Fibroblast of lung (primary cell): ENCODE measurements at regions not wholly inside any gene's neighbourhood (a gene's known extent, or its start where the extent isn't known, plus 50 kb on each side); places are given as distances from the start of the nearest gene placed in this dataset.

ENCODE experiments used
- DNase-seq, 2 donors: peaks; one replicate each; pipeline versions ENCODE4 v3.0.0 to v3.0.0-alpha.2; 2010; ENCODE audit warnings: low read depth in 2 of 2
- H2AFZ ChIP-seq: 2 replicates; pipeline ENCODE4 v1.5.1; 2012; ENCODE audit warnings: low read length, control low read depth, inconsistent platforms
- H3K27ac ChIP-seq: 2 replicates; pipeline ENCODE4 v1.5.1; 2011; ENCODE audit warnings: low read length, control low read depth; ENCODE audit not compliant: insufficient read depth
- H3K27me3 ChIP-seq: 2 replicates; pipeline ENCODE4 v1.5.1; 2011; ENCODE audit warnings: mild to moderate bottlenecking, low read length; ENCODE audit not compliant: control insufficient read depth, insufficient read depth
- H3K36me3 ChIP-seq: 2 replicates; pipeline ENCODE4 v1.5.1; 2011; ENCODE audit warnings: low read length; ENCODE audit not compliant: control insufficient read depth, insufficient read depth
- H3K4me1 ChIP-seq: 2 replicates; pipeline ENCODE4 v1.5.1; 2011; ENCODE audit warnings: low read length; ENCODE audit not compliant: control insufficient read depth, insufficient read depth; ENCODE audit errors: extremely low read depth
- H3K4me2 ChIP-seq: 2 replicates; pipeline ENCODE4 v1.5.1; 2011; ENCODE audit warnings: low read length, control low read depth; ENCODE audit not compliant: insufficient read depth; ENCODE audit errors: extremely low read depth
- H3K4me3 ChIP-seq, 4 experiments: fragments of 200-600 bp in 1 of 4; sonication (generic) in 1 of 4; replicated peaks in 1 of 4; 2 replicates each; pipeline ENCODE4 v1.5.1; 2011 to 2016; ENCODE audit warnings: low read length in 4 of 4, low read depth in 3 of 4, mild to moderate bottlenecking in 3 of 4, control low read depth in 2 of 4, inconsistent platforms in 1 of 4, mixed read lengths in 1 of 4; ENCODE audit not compliant: insufficient read depth in 1 of 4; ENCODE audit errors: control extremely low read depth in 1 of 4
- H3K79me2 ChIP-seq: 2 replicates; pipeline ENCODE4 v1.5.1; 2012; ENCODE audit warnings: mild to moderate bottlenecking, low read length, inconsistent platforms; ENCODE audit not compliant: control insufficient read depth, insufficient read depth
- H3K9ac ChIP-seq: 2 replicates; pipeline ENCODE4 v1.5.1; 2011; ENCODE audit warnings: mild to moderate bottlenecking, low read length, control low read depth; ENCODE audit not compliant: insufficient read depth
- H3K9me3 ChIP-seq: 2 replicates; pipeline ENCODE4 v1.5.1; 2012; ENCODE audit warnings: low read depth, low read length; ENCODE audit not compliant: control insufficient read depth, insufficient read depth
- H4K20me1 ChIP-seq: 2 replicates; pipeline ENCODE4 v1.5.1; 2011; ENCODE audit warnings: low read length; ENCODE audit not compliant: control insufficient read depth, insufficient read depth; ENCODE audit errors: extremely low read depth
- EZH2 ChIP-seq: IDR thresholded peaks from 2 replicates; pipeline ENCODE4 v1.5.1; 2012; ENCODE audit warnings: low read length, control low read depth, mild to moderate bottlenecking; ENCODE audit errors: missing control alignments
- TF ChIP-seq, protein P1 (sequence below), 2 donors: IDR thresholded peaks in 1 of 2; conservative IDR thresholded peaks in 1 of 2; 1 replicate in 1 of 2; 2 replicates in 1 of 2; pipeline ENCODE4 v1.5.1; 2011 to 2012; ENCODE audit warnings: low read length in 2 of 2, control low read depth in 1 of 2, inconsistent platforms in 1 of 2, low read depth in 1 of 2, mild to moderate bottlenecking in 1 of 2

DNA sequence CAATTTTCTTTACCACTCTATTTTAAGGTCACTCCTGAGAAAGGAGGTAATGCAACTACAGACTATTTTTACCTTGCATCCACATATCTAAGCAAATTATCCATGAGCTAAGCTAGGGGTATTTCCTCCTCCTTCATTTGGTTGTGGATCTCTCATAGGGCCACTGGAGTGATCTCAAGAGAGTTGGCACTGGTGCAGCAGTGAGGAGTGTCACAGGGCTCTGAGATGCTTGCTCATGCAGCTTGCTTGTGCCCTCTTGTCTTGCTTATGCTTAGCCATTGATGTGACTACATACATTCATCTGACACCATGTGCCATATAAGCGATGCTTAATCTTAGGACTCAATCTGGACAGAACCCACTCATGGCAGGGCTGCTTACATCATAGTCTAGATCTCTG is 950.3 kb downstream of the TSN start:
- H3K36me3 ChIP-seq = no peaks in the 10 kb centered on the region
- H4K20me1 ChIP-seq = no peaks in the 10 kb centered on the region
- no peak overlapping the region for H2AFZ ChIP-seq
- TF ChIP-seq, protein P1, sequence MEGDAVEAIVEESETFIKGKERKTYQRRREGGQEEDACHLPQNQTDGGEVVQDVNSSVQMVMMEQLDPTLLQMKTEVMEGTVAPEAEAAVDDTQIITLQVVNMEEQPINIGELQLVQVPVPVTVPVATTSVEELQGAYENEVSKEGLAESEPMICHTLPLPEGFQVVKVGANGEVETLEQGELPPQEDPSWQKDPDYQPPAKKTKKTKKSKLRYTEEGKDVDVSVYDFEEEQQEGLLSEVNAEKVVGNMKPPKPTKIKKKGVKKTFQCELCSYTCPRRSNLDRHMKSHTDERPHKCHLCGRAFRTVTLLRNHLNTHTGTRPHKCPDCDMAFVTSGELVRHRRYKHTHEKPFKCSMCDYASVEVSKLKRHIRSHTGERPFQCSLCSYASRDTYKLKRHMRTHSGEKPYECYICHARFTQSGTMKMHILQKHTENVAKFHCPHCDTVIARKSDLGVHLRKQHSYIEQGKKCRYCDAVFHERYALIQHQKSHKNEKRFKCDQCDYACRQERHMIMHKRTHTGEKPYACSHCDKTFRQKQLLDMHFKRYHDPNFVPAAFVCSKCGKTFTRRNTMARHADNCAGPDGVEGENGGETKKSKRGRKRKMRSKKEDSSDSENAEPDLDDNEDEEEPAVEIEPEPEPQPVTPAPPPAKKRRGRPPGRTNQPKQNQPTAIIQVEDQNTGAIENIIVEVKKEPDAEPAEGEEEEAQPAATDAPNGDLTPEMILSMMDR (conservative IDR thresholded peaks at IDR 0.05 in 1 of 2, IDR thresholded peaks at IDR 0.05 in 1 of 2; ENCODE audit: low read depth in 1 of 2, low read length in 2 of 2) = no peak
- no peak for TF ChIP-seq EZH2
- H3K27me3 ChIP-seq = no peaks in the 10 kb centered on the region
- H3K4me3 ChIP-seq = no peak overlapping the region
- no peak overlapping the region for H3K27ac ChIP-seq
- no peak overlapping the region for H3K9ac ChIP-seq
- no peaks in the 10 kb centered on the region for H3K4me1 ChIP-seq
- no peaks in the 10 kb centered on the region for H3K9me3 ChIP-seq
- no peak overlapping the region for H3K4me2 ChIP-seq
- no peaks in the 10 kb centered on the region for H3K79me2 ChIP-seq
- DNase-seq = no peak

DNA sequence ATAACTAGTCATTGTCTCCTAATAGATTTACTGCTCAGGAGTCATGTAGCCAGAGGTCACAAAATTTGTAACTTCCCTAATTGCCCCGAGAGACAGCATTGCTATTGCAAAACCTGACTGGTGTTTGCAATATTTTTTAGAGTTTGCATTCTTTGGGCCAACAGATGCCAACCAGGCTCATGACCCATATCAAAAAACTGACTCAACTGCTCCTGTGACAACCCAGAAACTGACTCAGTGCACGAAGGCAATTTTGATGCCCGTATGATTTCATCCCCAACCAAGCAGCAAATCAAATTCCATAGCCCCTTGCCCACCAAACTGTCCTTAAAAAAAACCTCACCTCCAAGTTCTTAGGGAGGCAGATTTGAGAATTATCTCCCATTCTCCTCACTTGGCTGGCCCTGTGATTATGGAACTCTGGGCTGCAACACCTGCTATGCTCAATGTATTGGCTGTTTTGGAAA is 951.3 kb downstream of the TSN start:
- DNase-seq = no peak
- Histone ChIP-seq H3K9me3 (no peaks in the 10 kb centered on the region), H3K9ac (no peak overlapping the region), H3K79me2 (no peaks in the 10 kb centered on the region), H2AFZ (no peak overlapping the region), H3K4me3 (no peak overlapping the region), H3K4me2 (no peak overlapping the region), H3K4me1 (no peaks in the 10 kb centered on the region), H4K20me1 (no peaks in the 10 kb centered on the region), H3K36me3 (no peaks in the 10 kb centered on the region), H3K27me3 (no peaks in the 10 kb centered on the region), H3K27ac (no peak overlapping the region)
- TF ChIP-seq, protein P1 (conservative IDR thresholded peaks at IDR 0.05 in 1 of 2, IDR thresholded peaks at IDR 0.05 in 1 of 2; ENCODE audit: low read depth in 1 of 2, low read length in 2 of 2) = no peak
- TF ChIP-seq EZH2 = no peak

DNA sequence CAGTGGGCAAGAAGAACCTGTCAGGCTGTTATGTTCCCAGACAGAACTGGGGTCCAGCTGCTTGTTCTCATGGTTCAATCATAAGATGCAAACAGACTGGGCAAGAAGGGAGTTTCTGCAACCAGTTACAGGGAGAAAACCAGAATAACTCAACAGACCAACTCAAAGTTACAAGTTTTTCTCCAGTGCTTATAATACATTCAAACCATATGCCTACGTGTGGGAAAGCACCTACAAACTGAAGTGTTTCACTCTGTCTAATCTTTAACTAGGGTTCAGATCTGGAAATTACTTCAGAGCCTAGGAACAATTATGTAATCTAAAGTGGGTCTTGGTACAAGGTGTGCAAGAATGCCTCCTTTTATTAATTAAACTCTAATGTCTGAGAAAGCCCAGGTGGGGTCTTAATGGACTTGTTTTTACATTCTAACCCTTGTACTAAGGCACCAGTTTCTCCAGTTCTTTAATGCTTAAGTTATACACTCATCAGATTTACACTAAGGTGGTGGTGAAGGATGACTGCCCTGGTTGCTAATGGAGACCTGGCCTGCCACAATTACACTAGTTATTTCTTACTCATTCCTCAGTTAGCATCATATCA is 951.9 kb downstream of the TSN start:
- no peak overlapping the region for H3K9ac ChIP-seq
- no peak for DNase-seq

More for the DNA sequence above, 951.9 kb downstream of the TSN start:
- Histone ChIP-seq H3K36me3 (no peaks in the 10 kb centered on the region), H3K79me2 (no peaks in the 10 kb centered on the region), H4K20me1 (no peaks in the 10 kb centered on the region), H3K27me3 (no peaks in the 10 kb centered on the region), H3K27ac (no peak overlapping the region), H3K9me3 (no peaks in the 10 kb centered on the region), H3K4me2 (no peak overlapping the region), H3K4me3 (no peak overlapping the region), H2AFZ (no peak overlapping the region), H3K4me1 (no peaks in the 10 kb centered on the region)
- TF ChIP-seq, protein P1 (conservative IDR thresholded peaks at IDR 0.05 in 1 of 2, IDR thresholded peaks at IDR 0.05 in 1 of 2; ENCODE audit: low read depth in 1 of 2, low read length in 2 of 2) = no peak
- TF ChIP-seq EZH2 = no peak
